GM18873 (cell line): ENCODE measurements at regions not wholly inside any gene's neighbourhood (a gene's known extent, or its start where the extent isn't known, plus 50 kb on each side); places are given as distances from the start of the nearest gene placed in this dataset.

ENCODE experiments used
- ATAC-seq: cut with Tn5 transposase; IDR thresholded peaks from one replicate; pipeline ENCODE4 v1.9.1; 2021; ENCODE audit warnings: mild to moderate bottlenecking, moderate library complexity, moderate number of reproducible peaks; ENCODE audit not compliant: unreplicated experiment, low FRiP score

DNA sequence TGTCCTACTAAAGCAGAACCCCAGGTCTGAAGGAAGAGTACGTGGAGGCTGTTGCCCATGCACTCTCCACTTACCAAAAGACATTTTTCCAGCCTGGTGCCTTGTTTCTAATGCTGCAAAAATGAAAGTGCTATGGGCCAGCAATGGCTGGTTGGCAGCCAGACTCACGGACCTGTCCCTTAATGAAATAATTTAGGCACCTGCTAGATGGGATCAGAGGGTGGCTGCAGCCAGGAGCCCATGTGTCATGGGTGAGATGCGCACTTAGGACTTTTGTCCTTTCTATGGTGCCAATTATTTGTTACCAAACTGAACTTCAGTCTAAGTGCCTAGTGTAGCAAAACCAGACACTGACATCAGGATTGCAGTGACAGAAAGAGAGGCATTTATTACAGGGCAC lies 276.3 kb downstream of the YTHDC2 start:
- no peak for ATAC-seq

DNA sequence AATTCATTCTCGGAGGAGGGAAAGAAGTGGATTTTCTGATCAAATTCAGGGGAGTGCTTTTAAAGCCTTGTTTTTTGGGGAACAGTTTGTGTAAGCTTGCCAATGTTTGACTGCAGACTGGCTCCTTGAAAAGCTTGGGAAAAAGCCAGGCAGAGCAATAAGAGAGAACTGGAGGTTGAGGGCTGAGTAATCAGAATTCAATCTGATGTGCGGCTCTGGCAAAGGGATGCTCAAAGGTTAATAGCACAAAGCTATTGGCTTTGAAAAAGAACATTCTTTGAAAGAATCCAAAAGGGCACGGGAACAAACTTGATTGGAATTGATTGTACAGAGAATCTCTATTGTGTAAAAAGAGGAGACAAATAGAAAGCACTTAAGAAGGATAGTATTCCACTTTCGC lies 279.3 kb downstream of the YTHDC2 start:
- ATAC-seq, result no peak

DNA sequence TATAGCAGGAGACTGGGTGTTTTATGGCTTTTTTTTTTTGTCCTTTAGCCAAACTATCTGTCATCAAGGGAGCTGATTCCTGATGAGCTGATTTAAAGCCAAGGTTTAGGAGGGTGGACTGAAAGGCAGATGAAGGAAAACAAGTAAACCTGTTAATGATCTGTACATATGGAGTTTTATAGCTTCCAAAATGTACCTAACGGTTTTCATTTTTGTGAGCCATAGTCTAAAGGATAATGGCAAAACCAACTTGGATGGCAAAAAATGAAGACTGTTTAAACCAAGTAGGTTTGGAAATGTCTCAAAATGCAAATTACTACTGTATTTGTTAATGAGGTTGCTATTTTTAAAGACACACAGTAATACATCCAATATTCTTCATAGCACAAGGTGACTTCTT lies 281.5 kb downstream of the YTHDC2 start:
- no peak for ATAC-seq

DNA sequence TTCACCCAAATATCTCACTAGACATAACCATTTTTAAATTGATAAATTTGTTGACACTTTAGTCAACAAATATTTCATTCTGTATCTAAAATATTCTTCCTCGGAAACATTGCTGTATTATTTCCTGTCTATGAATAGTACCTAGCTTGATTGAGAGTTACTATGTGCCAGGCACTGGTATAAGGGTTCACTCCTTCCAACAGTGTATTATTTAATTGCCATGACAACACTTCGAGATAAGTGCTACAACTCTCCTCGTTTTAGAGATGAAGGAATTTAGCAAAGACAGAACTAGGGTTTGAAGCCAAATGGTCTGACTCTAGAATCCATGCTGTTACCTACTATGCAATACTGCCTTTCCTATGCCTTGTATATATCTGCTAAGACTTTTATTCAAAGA lies 287.2 kb downstream of the YTHDC2 start:
- no peak for ATAC-seq

DNA sequence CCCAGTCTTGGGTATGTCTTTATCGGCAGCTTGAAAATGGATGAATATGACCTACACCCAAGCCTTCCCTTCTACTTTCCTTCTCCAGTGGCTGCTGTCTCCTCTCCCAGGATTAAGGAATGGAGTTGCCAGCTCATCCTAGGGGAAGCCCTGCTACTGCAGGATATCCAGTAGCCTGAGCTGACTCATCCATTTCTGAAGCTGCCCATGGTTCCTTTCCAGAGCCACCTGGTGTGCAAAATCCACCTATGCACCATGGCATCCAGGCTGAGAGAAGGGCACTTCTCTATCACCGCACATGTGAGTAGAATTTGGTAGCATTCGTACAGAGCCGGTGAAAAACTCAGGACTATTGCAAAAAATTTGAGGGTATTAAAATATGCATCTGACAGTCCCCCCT lies 290.8 kb downstream of the YTHDC2 start:
- ATAC-seq, result no peak

DNA sequence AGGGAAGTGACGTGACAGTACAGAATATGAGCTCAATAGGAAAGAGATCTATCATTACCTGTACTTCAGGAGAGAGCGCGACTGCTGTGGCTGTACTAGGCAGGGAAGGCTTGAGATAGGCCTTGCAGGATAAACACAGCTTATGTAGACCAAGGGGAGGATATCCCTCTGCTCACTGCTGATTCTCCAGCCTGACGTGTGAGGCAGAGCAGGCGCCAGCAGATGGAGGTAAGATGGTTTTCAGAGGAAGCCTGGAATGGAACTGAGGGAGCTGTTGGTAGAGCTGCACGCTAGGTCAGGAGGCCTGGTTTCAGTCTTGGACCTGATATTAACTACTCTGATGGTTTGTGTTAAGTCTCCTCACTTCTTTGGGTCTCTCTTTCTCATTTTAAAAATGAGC lies 291.4 kb downstream of the YTHDC2 start:
- ATAC-seq, result no peak

DNA sequence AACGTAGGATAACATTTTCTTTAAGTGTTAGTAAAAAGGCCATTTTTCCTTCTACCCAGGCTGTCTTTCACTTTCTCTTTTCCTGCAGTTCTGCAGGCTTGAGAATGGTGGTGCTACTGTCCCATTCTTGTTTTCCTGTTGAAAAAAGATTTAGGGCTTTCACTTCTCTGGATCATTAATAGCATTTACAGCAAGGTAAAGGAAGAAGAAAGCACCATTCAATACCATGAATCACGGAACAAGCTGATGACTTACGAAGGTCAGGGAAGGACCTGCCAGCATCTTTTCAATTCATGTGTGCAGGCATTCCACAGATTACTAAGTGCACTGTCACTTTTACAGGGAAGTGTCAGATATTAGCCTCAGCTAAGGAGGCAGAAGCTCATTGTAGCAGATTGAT lies 292.8 kb downstream of the YTHDC2 start:
- ATAC-seq, result no peak

DNA sequence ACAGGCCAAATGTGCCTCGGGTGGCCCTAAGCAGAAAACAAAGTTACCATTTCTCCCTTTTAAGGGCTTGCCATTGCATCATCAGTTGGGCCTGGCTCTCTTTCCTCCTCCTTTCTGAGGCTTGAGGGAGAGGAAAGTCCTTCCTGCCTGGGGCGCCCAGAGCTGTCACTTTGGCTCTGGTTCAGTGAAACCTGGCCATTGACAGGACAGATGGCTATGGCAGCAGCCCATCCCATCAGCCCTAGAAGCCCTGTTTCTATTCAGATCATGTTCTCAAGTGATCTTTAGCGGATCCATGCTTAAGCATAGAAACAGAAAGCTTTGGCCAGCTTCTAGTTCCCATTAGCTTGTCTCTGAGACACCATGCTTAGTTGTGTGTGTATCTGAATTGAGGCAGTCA lies 293.4 kb downstream of the YTHDC2 start:
- ATAC-seq, result no peak

DNA sequence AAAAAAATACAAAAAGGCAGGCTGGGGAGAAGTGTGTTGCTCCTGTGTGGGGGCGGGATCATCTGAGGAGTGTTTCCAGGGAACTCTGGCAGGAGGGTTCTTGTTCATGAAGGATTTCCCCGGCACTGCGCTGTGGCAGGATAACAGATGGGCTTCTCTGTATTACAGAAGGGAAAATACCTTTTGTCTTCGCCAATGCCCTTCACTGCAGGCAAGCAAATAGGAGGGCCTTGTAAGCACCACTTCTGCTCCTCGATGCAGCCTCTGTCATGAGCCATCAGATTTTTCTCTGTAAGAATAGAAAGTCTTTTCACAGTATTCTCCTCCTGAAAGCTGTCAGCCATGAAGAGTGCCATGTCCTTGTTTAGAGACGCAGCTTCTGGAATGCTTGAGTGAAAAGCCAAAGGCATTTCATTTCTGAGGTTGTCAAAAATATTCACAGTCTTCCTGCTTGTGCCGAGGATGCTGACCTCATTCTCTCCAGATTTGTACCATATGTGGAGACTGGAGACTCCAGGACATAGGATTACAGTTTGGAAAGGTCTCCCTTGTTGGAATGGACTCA lies 294.0 kb downstream of the YTHDC2 start:
- ATAC-seq, result no peak

DNA sequence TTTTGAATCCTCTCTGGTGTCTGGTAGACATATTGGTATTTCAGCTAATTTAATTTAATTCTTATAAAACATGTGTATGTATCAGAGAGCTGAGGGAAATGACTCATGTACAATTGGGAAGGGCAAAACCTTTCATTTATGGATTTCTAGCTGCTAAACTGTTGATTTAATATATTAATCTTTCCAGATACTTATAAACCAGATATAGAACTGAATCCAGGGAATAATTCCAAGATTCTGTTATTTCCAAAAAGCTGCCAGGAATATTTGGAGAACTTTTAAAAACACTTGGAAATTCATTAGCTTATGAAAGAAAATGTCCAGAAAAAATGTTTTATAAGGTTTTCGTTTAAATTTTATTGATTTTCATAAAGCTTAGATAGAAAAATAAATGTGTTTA lies 295.5 kb downstream of the YTHDC2 start:
- no peak for ATAC-seq

DNA sequence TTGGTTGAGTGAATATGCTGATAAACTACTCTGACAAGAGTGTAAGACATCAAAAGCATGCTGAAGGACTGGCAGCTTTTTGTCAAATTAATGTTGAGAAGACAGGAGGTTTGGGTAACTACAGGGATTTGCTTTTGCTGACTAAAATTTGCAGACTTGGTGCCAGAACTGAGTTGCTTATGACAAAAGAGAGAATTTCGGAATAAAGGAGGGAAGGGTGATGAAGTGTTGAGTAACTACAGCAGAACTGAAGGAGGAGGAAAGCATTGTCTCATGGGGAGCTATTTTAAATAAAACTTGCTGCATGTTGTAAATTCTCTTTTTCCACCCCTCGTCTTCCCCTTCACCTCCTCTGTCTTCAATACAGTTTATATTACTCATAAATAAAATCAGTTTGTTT lies 296.1 kb downstream of the YTHDC2 start:
- ATAC-seq, result no peak

DNA sequence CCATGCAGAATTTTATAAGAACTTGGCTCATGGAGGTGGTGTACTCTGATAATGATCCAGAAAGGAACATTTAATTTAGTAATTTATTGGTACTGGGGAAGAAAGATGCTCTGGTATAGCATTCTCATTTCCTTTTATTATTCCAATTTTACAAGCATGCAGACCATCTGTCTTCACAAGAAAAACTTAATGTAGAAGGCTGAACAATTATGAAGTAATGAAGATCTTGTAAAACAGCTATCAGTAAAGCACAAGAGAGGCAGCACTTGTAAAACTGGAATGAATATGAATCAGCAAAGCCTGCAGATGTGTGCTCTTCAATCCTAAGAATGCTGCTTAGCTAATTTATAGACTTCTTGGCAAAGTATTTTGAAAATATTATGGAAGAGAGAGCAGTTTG lies 300.0 kb downstream of the YTHDC2 start:
- no peak for ATAC-seq

DNA sequence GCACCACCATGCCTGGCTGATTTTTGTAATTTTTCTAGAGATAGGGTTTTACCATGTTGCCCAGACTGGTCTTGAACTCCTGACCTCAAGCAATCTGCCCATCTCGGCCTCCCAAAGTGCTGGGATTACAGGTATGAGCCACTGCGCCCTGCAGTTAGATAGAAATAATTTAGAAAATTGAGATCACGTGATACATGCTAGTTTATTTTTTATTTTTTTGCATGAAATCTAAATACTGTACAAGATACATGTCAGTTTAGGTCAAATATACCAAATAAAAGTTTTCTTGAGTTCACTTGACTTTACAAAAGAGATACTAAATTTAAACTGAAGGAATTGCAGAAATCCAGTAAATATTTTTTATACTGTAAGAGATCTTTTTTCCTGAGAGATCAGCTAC lies 304.2 kb downstream of the YTHDC2 start:
- no peak for ATAC-seq

DNA sequence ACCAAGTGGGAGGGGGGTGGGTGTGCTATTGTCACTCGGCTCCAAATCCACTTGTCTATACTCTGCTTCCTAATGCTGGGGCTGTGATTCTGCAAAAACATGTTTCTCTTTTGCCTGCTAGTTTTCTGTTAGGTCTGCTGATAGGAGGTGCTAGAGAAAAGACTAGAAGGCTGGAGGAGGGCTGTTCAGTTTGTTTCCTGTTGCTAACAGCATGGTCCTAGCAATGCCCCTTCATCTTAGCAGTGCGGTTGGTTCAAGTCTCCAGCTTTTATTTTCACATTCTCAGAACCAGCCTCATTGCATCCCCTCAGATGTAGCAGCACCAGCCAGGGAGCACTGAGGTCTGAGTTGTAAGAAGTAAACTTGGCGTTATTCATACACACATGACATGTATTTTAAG lies 310.2 kb downstream of the YTHDC2 start:
- ATAC-seq, result no peak

DNA sequence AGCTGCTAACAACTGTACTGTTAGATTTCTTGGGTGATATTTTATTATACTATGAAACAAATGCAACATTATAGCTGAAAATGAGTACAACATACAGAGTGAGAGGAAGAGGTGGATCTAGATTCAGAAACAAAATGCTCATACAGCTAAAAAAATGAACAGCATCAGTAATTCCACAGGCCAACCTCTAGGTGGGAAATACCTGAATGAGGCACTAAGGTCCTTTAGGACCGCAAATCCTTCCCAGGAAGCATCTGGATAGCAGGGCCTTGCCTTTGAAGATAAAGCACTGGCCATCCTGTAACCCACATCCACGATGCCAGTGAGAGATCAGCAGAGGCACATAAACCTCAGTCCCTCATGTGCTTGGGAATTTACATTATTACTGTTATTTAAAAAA lies 310.8 kb downstream of the YTHDC2 start:
- ATAC-seq, result no peak

DNA sequence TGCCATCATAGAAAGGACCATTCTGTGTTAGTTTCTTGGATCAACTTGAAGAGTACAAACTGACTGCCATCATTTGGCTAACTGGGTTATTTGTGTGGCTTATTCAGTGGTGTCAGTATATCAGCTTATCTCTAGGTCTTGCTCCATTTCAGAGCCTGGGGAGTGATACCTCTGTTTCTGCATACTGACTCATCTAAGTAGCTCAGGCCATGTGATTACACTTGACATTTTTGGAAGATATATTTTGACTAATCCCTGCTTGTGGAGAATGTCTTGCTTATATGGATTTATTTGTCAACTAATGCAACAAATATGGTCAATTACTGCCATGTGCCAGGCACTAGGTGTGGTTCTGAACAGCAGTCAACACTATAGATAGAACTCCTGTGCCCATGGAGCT lies 311.7 kb downstream of the YTHDC2 start:
- ATAC-seq, result no peak

DNA sequence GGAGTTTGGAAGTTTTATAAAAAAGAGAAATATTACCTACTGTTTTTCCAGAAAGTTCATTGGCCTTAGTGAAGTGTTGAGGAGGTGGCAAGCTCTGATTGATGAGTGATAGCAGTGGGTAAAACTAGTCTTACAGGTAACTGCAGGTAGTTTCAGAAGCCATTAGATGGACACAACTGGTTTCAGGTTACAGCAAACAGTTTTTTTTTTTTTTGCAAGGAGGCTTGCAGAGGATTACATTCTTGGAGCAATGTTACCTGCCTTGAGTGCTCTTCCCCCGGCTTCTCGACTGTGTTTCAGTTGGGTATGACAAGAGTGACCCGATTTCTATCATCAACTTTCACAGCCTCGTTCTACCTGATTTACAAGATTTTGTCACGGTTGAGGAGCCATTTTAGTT lies 333.4 kb downstream of the YTHDC2 start:
- ATAC-seq, result no peak

DNA sequence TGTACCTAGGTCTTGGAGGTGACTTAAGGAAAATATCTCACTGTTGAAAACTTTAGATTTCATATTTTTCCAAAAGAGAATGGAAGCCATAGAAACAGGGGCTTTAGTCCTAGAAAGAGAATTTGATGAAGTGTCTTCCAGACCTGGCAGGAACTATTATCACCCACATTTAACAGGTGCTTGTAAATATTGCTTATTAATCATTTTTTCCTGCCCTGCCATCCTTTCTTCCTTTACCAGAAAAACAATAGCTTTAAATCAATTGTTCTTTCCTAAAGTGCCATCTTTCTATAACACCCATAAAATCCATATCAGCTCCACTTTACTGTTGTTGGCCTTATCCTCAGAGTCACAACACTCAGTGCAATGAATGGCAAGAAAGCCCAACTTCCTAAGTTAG lies 350.9 kb downstream of the YTHDC2 start:
- ATAC-seq, result no peak

DNA sequence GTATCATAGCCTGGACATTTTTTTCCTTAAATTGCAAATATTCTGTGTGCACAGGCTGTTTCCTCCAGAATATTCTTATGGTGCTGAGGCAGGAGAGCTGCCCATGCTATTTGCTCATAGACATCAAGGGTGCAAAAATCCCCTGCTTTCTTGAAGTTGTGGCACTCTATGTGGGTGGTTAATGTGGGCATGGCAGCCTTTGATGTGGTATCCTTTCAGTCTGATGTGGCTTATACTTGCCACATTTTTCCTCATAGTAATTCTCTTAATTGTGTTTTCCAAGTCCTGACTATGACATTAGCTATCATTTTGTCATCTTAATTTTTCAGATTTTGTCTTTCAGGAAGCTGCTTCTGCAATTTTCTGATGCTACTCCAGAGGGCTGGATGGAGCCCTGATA lies 353.3 kb downstream of the YTHDC2 start:
- ATAC-seq, result no peak

DNA sequence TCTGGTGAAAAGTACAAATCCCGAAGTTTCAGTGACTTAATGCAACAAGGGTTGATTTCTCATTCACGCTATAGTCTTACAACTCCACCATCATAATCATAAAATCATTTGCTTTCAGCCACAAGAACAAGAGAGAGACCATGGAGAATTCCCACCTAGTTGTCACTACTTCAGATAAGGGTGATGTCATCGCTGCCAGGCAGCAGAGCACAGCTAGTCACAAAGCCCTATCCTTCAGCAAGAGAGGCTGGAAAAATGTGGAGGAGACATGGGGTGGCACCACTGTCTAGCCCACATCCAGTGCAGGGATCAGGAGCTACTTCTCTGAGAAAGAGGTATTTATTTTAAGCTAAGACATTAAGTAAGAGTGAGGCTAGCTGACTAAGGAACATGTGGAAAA lies 356.1 kb downstream of the YTHDC2 start:
- ATAC-seq, result no peak

DNA sequence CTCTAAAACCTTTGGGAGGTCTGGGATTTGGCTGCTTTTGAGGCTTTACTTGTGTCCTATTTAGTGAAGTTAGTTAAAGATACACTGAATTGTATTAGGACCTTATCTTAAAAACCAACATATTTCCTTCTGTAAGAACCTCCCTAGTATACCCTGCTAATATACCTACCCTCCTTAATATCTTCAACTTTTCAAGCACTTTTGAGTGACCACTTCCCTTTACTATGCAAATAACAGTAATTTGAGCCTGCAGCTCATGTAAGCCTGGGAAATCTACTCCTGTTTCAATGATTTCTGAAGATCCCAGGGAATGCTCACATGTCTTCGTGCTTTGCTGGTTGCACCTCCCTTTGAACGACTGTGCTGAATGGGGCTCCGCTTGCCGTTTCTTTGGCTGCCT lies 358.5 kb downstream of the YTHDC2 start:
- ATAC-seq, result no peak

DNA sequence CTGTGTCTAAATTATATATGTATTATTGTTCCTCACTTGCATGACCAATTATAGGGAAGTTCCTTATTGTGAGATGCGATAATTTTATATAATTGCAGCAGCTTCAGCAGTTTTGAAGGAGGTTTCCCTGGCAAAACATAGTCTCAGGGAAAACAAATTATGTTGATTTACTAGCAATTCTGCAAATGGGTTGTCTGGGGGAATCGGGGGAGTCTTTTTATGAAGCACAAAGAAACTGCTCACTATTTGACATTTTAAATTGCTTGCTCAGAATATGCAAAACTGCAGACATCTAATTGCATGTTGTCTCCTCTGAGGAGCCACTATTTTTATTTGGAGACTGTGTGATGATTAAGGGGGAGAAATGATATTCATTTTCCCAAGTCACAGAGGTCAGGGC lies 361.6 kb downstream of the YTHDC2 start:
- no peak for ATAC-seq

DNA sequence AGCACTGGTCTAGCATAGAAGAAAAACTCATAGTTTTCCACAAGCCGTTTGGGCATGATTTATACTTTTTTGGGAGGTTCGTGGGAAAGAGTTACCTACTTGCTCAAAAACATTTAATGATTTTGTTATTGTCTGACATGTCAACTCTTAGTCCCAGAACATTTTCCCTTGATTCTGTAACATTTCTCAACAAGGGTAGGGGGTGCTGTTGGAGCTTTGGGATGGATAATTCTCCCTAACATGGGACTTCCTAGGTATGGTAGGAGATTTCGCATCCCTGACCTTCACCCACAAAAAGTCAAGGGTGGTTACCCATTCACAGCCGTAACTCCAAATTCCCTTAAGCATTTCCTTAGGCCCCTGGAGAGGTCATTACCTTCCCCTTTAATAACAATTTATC lies 378.0 kb downstream of the YTHDC2 start:
- no peak for ATAC-seq
